ENCODE measurements at regions not wholly inside any gene's neighbourhood (a gene's known extent, or its start where the extent isn't known, plus 50 kb on each side); places are given as distances from the start of the nearest gene placed in this dataset.

- dilution Hi-C loops (cut with MboI; ENCODE audit: extremely low pct_ligation_motif_present, low sequenced_read_pairs), result no loop called here
- no TSS peak for BruUV-seq (replicated peaks)
- ChIA-PET CTCF (interaction anchor here (1.4 to 2.1 kb wide), 4 partner anchors 13 to 851 kb away, joined by 5 to 11 read pairs (median 6); no protein-coding TSS in a partner anchor), POLR2A (interaction anchor here (0.7 kb wide), 1 partner anchor 773 kb away, joined by 3 read pairs; no protein-coding TSS in a partner anchor)
- no peak overlapping the region for H2AFZ ChIP-seq (ENCODE audit: low read depth, low read length)
- no peaks in the 10 kb centered on the region for H4K20me1 ChIP-seq (replicated peaks; ENCODE audit: control insufficient read depth, extremely low read depth, insufficient read depth, low read length)
- no peak for DNase-seq (ENCODE audit: low read depth, low spot score)
- H3K9me1 ChIP-seq (replicated peaks; ENCODE audit: control insufficient read depth, extremely low read depth, insufficient read depth, low read length), result no peaks in the 10 kb centered on the region
- no peaks in the 10 kb centered on the region for H3K27me3 ChIP-seq (ENCODE audit: control insufficient read depth in 2 of 2, insufficient read depth in 2 of 2, low read length in 2 of 2)
- H3K36me3 ChIP-seq (ENCODE audit: control insufficient read depth in 2 of 2, extremely low read depth in 1 of 2, insufficient read depth in 2 of 2, low read length in 2 of 2), result no peaks in the 10 kb centered on the region
- peak overlapping the region; percentile 43 for H3K4me2 ChIP-seq (ENCODE audit: insufficient read depth, low read length)
- no peaks in the 10 kb centered on the region for H3K79me2 ChIP-seq (ENCODE audit: control insufficient read depth, insufficient read depth, low read length)
- TF ChIP-seq CTCF (IDR thresholded peaks at IDR 0.05; ENCODE audit: extremely low read depth in 1 of 2, insufficient read depth in 1 of 2, low read depth in 1 of 2, low read length in 2 of 2) (no peak), GATA2 (IDR thresholded peaks at IDR 0.05; ENCODE audit: insufficient read depth, insufficient read length, low read depth, low read length) (no peak)
- H3K27ac ChIP-seq (ENCODE audit: insufficient read depth, low read depth, low read length), result peak overlapping the region; percentile 85
- intact Hi-C loops (cut with micrococcal nuclease), result loop anchor here (5.0 kb wide), 6 partner anchors 149 to 851 kb away; no protein-coding TSS in a partner anchor
- no peak overlapping the region for H3K4me3 ChIP-seq (replicated peaks in 1 of 3; ENCODE audit: insufficient read depth in 1 of 3, low read depth in 1 of 3, low read length in 3 of 3)
- peaks cover 21% of the 10 kb centered on the region for H3K4me1 ChIP-seq (ENCODE audit: control insufficient read depth, extremely low read depth, insufficient read depth, low read length)
- peak overlapping the region; percentile 22 for H3K9ac ChIP-seq (replicated peaks; ENCODE audit: extremely low read depth, insufficient read depth, low read length)
- H3K9me3 ChIP-seq (replicated peaks; ENCODE audit: control insufficient read depth, insufficient read depth, low read length), result no peaks in the 10 kb centered on the region
- no peak for FAIRE-seq
These were observed 409.9 kb downstream of the LPIN1 start for GRCh38 chr2:12156349-12156748.

- BruUV-seq (replicated peaks), result no TSS peak
- Histone ChIP-seq H3K9ac (replicated peaks; ENCODE audit: extremely low read depth, insufficient read depth, low read length) (no peak overlapping the region), H3K9me1 (replicated peaks; ENCODE audit: control insufficient read depth, extremely low read depth, insufficient read depth, low read length) (no peaks in the 10 kb centered on the region), H3K79me2 (ENCODE audit: control insufficient read depth, insufficient read depth, low read length) (no peaks in the 10 kb centered on the region), H3K4me1 (ENCODE audit: control insufficient read depth, extremely low read depth, insufficient read depth, low read length) (peaks cover 8% of the 10 kb centered on the region), H3K4me2 (ENCODE audit: insufficient read depth, low read length) (no peak overlapping the region), H2AFZ (ENCODE audit: low read depth, low read length) (no peak overlapping the region), H3K4me3 (replicated peaks in 1 of 3; ENCODE audit: insufficient read depth in 1 of 3, low read depth in 1 of 3, low read length in 3 of 3) (no peak overlapping the region), H4K20me1 (replicated peaks; ENCODE audit: control insufficient read depth, extremely low read depth, insufficient read depth, low read length) (no peaks in the 10 kb centered on the region), H3K27ac (ENCODE audit: insufficient read depth, low read depth, low read length) (no peak overlapping the region), H3K9me3 (replicated peaks; ENCODE audit: control insufficient read depth, insufficient read depth, low read length) (no peaks in the 10 kb centered on the region), H3K27me3 (ENCODE audit: control insufficient read depth in 2 of 2, insufficient read depth in 2 of 2, low read length in 2 of 2) (no peaks in the 10 kb centered on the region), H3K36me3 (ENCODE audit: control insufficient read depth in 2 of 2, extremely low read depth in 1 of 2, insufficient read depth in 2 of 2, low read length in 2 of 2) (no peaks in the 10 kb centered on the region)
- ChIA-PET CTCF (interaction anchor here (1.1 kb wide), 1 partner anchor 8 kb away, joined by 4 read pairs; no protein-coding TSS in a partner anchor), POLR2A (no interaction called here)
- TF ChIP-seq MAX (IDR thresholded peaks at IDR 0.05; ENCODE audit: insufficient read depth, insufficient read length), result no peak
- TF ChIP-seq GATA2 (IDR thresholded peaks at IDR 0.05; ENCODE audit: insufficient read depth, insufficient read length, low read depth, low read length), result no peak
- TF ChIP-seq CTCF (IDR thresholded peaks at IDR 0.05; ENCODE audit: extremely low read depth in 1 of 2, insufficient read depth in 1 of 2, low read depth in 1 of 2, low read length in 2 of 2), result no peak
- TF ChIP-seq MYC (IDR thresholded peaks at IDR 0.05; ENCODE audit: low read depth, low read length), result no peak
- TF ChIP-seq EZH2 (IDR thresholded peaks at IDR 0.05; ENCODE audit: borderline replicate concordance, low read depth, low read length, severe bottlenecking), result no peak
- no peak for TF ChIP-seq POLR2AphosphoS5 (IDR thresholded peaks at IDR 0.05; ENCODE audit: insufficient read depth, low read depth, low read length)
- TF ChIP-seq JUN (IDR thresholded peaks at IDR 0.05; ENCODE audit: borderline replicate concordance, insufficient read depth, insufficient read length, low read depth), result no peak
- no peak for TF ChIP-seq POLR2A (IDR thresholded peaks at IDR 0.05; ENCODE audit: low read depth, low read length)
- TF ChIP-seq FOS (IDR thresholded peaks at IDR 0.05; ENCODE audit: borderline replicate concordance, insufficient read depth, low read length), result no peak
- intact Hi-C loops (cut with micrococcal nuclease), result no loop called here
- FAIRE-seq (no peak), DNase-seq (ENCODE audit: low read depth, low spot score) (no peak)
- dilution Hi-C loops (cut with MboI; ENCODE audit: extremely low pct_ligation_motif_present, low sequenced_read_pairs), result no loop called here
These were observed 414.7 kb downstream of the LPIN1 start for GRCh38 chr2:12161085-12161484.

All from endothelial cell of umbilical vein (primary cell).